ENCODE measurements at regions not wholly inside any gene's neighbourhood (a gene's known extent, or its start where the extent isn't known, plus 50 kb on each side); places are given as distances from the start of the nearest gene placed in this dataset.
A peak's percentile ranks its signal among the peaks of the same experiment; 100 is the strongest.

GRCh38 chr4:95963456-95963855 lies 123.6 kb downstream of the PDHA2 start:
- no peak overlapping the region for H3K27ac Mint-ChIP-seq
- ChIA-PET CTCF (no interaction called here), POLR2A (no interaction called here)
- peaks cover 0 to 5% (median 0%) of the 10 kb centered on the region in 11 donors for H3K9me3 Mint-ChIP-seq
- Histone ChIP-seq H3K9me3 (ENCODE audit: control insufficient read depth in 2 of 3, low read length in 3 of 3) (no peaks in the 10 kb centered on the region), H3K36me3 (ENCODE audit: control insufficient read depth in 2 of 3, insufficient read depth in 3 of 3, low read length in 3 of 3) (no peaks in the 10 kb centered on the region), H3K27ac (ENCODE audit: low read depth, low read length) (no peak overlapping the region), H3K4me1 (ENCODE audit: control insufficient read depth in 2 of 2, insufficient read depth in 2 of 2, low read length in 2 of 2) (no peaks in the 10 kb centered on the region), H3K27me3 (ENCODE audit: control insufficient read depth in 2 of 2, insufficient read depth in 2 of 2, low read length in 2 of 2) (no peaks in the 10 kb centered on the region), H3K4me3 (ENCODE audit: low read length) (no peak overlapping the region)
- H3K4me1 Mint-ChIP-seq = no peaks in the 10 kb centered on the region
- ATAC-seq = no peak
- H3K36me3 Mint-ChIP-seq = no peaks in the 10 kb centered on the region
- no peaks in the 10 kb centered on the region for H3K27me3 Mint-ChIP-seq
- no peak for DNase-seq
- no peak overlapping the region for H3K4me3 Mint-ChIP-seq
- intact Hi-C loops (cut with micrococcal nuclease) = no loop called here

GRCh38 chr4:95979961-95980876 lies 140.3 kb downstream of the PDHA2 start:
- Mint-ChIP-seq H3K4me1 (peaks cover 0 to 11% (median 0%) of the 10 kb centered on the region in 7 donors), H3K27me3 (no peaks in the 10 kb centered on the region), H3K4me3 (no peak overlapping the region), H3K27ac (no peak overlapping the region), H3K36me3 (no peaks in the 10 kb centered on the region), H3K9me3 (peaks cover 0 to 16% (median 0%) of the 10 kb centered on the region in 11 donors)
- peaks cover 0 to 7% of the 10 kb centered on the region in 2 donors for H3K4me1 ChIP-seq (ENCODE audit: control insufficient read depth in 2 of 2, insufficient read depth in 2 of 2, low read length in 2 of 2)
- no peaks in the 10 kb centered on the region for H3K9me3 ChIP-seq (ENCODE audit: control insufficient read depth in 2 of 3, low read length in 3 of 3)
- no peak overlapping the region for H3K4me3 ChIP-seq (ENCODE audit: low read length)
- H3K36me3 ChIP-seq (ENCODE audit: control insufficient read depth in 2 of 3, insufficient read depth in 3 of 3, low read length in 3 of 3) = no peaks in the 10 kb centered on the region
- POLR2A ChIA-PET = no interaction called here
- ATAC-seq (peak; percentile 10), DNase-seq (no peak)
- no peaks in the 10 kb centered on the region for H3K27me3 ChIP-seq (ENCODE audit: control insufficient read depth in 2 of 2, insufficient read depth in 2 of 2, low read length in 2 of 2)
- no peak overlapping the region for H3K27ac ChIP-seq (ENCODE audit: low read depth, low read length)
- CTCF ChIA-PET = no interaction called here
- intact Hi-C loops (cut with micrococcal nuclease) = no loop called here

DNA sequence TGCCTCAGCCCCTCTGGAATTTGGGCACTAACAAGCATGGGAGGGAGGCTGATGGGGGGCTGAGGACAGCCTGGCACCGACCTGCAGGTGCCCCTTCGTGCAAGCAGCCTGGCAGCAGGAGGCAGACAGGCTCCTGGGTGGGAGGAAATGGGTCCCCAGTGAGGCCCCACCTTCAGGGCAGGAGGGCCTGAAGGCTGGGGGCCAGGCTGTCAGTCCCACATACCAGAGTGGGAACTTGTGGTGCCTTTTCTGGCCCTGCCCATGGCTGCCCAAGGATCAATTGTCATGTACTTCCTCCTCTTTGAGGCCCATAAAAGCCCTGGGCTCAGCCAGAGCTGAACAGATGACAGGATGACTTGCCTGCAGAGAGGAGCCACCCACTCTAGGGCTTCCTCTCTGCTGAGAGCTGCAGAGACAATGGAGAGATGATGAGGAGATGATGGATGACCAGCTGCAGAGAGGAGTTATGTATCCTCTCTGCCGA lies 141.0 kb downstream of the PDHA2 start:
- no peaks in the 10 kb centered on the region for H3K27me3 Mint-ChIP-seq
- CTCF ChIA-PET = no interaction called here

GRCh38 chr4:95981591-95981990 lies 141.7 kb downstream of the PDHA2 start:
- no peaks in the 10 kb centered on the region for H3K27me3 ChIP-seq (ENCODE audit: control insufficient read depth in 2 of 2, insufficient read depth in 2 of 2, low read length in 2 of 2)
- intact Hi-C loops (cut with micrococcal nuclease) = no loop called here
- Mint-ChIP-seq H3K4me3 (no peak overlapping the region), H3K4me1 (peaks cover 0 to 11% (median 0%) of the 10 kb centered on the region in 7 donors), H3K9me3 (peaks cover 0 to 19% (median 0%) of the 10 kb centered on the region in 11 donors), H3K27ac (no peak overlapping the region), H3K27me3 (no peaks in the 10 kb centered on the region), H3K36me3 (no peaks in the 10 kb centered on the region)
- H3K27ac ChIP-seq (ENCODE audit: low read depth, low read length) = no peak overlapping the region
- CTCF ChIA-PET = no interaction called here
- H3K36me3 ChIP-seq (ENCODE audit: control insufficient read depth in 2 of 3, insufficient read depth in 3 of 3, low read length in 3 of 3) = no peaks in the 10 kb centered on the region
- peaks cover 0 to 7% of the 10 kb centered on the region in 2 donors for H3K4me1 ChIP-seq (ENCODE audit: control insufficient read depth in 2 of 2, insufficient read depth in 2 of 2, low read length in 2 of 2)
- no peaks in the 10 kb centered on the region for H3K9me3 ChIP-seq (ENCODE audit: control insufficient read depth in 2 of 3, low read length in 3 of 3)
- ATAC-seq = no peak
- POLR2A ChIA-PET = no interaction called here
- DNase-seq = no peak
- H3K4me3 ChIP-seq (ENCODE audit: low read length) = no peak overlapping the region

More for the DNA sequence above, 141.0 kb downstream of the PDHA2 start:
- Histone ChIP-seq H3K27ac (ENCODE audit: low read depth, low read length) (no peak overlapping the region), H3K9me3 (ENCODE audit: control insufficient read depth in 2 of 3, low read length in 3 of 3) (no peaks in the 10 kb centered on the region), H3K4me1 (ENCODE audit: control insufficient read depth in 2 of 2, insufficient read depth in 2 of 2, low read length in 2 of 2) (peaks cover 0 to 7% of the 10 kb centered on the region in 2 donors), H3K27me3 (ENCODE audit: control insufficient read depth in 2 of 2, insufficient read depth in 2 of 2, low read length in 2 of 2) (no peaks in the 10 kb centered on the region), H3K4me3 (ENCODE audit: low read length) (no peak overlapping the region), H3K36me3 (ENCODE audit: control insufficient read depth in 2 of 3, insufficient read depth in 3 of 3, low read length in 3 of 3) (no peaks in the 10 kb centered on the region)
- H3K27ac Mint-ChIP-seq = no peak overlapping the region
- DNase-seq (no peak), ATAC-seq (no peak)
- H3K4me3 Mint-ChIP-seq = no peak overlapping the region
- H3K4me1 Mint-ChIP-seq = peaks cover 0 to 11% (median 0%) of the 10 kb centered on the region in 7 donors
- peaks cover 0 to 16% (median 0%) of the 10 kb centered on the region in 11 donors for H3K9me3 Mint-ChIP-seq
- intact Hi-C loops (cut with micrococcal nuclease) = no loop called here
- POLR2A ChIA-PET = no interaction called here
- no peaks in the 10 kb centered on the region for H3K36me3 Mint-ChIP-seq

GRCh38 chr4:95982516-95982915 lies 142.6 kb downstream of the PDHA2 start:
- Histone ChIP-seq H3K27ac (ENCODE audit: low read depth, low read length) (no peak overlapping the region), H3K36me3 (ENCODE audit: control insufficient read depth in 2 of 3, insufficient read depth in 3 of 3, low read length in 3 of 3) (no peaks in the 10 kb centered on the region), H3K4me1 (ENCODE audit: control insufficient read depth in 2 of 2, insufficient read depth in 2 of 2, low read length in 2 of 2) (peaks cover 0 to 7% of the 10 kb centered on the region in 2 donors), H3K9me3 (ENCODE audit: control insufficient read depth in 2 of 3, low read length in 3 of 3) (no peaks in the 10 kb centered on the region), H3K4me3 (ENCODE audit: low read length) (no peak overlapping the region), H3K27me3 (ENCODE audit: control insufficient read depth in 2 of 2, insufficient read depth in 2 of 2, low read length in 2 of 2) (no peaks in the 10 kb centered on the region)
- no peaks in the 10 kb centered on the region for H3K27me3 Mint-ChIP-seq
- intact Hi-C loops (cut with micrococcal nuclease) = no loop called here
- peaks cover 0 to 19% (median 0%) of the 10 kb centered on the region in 11 donors for H3K9me3 Mint-ChIP-seq
- CTCF ChIA-PET = interaction anchor here (0.6 kb wide), 1 partner anchor 1648 kb away, joined by 3 read pairs; no protein-coding TSS in a partner anchor
- no peak for ATAC-seq
- peaks cover 0 to 11% (median 0%) of the 10 kb centered on the region in 7 donors for H3K4me1 Mint-ChIP-seq
- no peak overlapping the region for H3K27ac Mint-ChIP-seq
- POLR2A ChIA-PET = no interaction called here
- no peaks in the 10 kb centered on the region for H3K36me3 Mint-ChIP-seq
- no peak for DNase-seq
- H3K4me3 Mint-ChIP-seq = no peak overlapping the region

DNA sequence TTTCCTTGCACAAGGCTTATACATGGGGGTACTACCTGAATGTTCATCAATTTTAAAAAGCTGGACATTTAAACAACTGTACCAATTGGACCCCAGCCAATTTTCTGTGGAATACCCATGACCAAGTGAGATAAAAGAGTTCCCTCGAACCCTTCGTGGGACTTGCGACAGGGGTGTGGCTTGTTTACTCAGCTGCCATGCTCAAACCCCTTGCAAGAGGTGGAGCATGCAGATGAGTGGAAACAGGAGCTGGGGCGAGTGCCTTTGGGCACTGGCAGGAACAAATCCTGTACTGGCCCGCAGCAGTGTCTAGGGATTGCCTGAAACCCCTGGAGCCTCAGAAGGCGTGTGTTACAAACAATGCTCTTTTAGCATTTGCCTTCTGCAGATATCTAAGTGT lies 144.2 kb downstream of the PDHA2 start:
- Histone ChIP-seq H3K27ac (ENCODE audit: low read depth, low read length) (no peak overlapping the region), H3K9me3 (ENCODE audit: control insufficient read depth in 2 of 3, low read length in 3 of 3) (no peaks in the 10 kb centered on the region), H3K4me1 (ENCODE audit: control insufficient read depth in 2 of 2, insufficient read depth in 2 of 2, low read length in 2 of 2) (peaks cover 0 to 7% of the 10 kb centered on the region in 2 donors), H3K4me3 (ENCODE audit: low read length) (no peak overlapping the region), H3K27me3 (ENCODE audit: control insufficient read depth in 2 of 2, insufficient read depth in 2 of 2, low read length in 2 of 2) (no peaks in the 10 kb centered on the region), H3K36me3 (ENCODE audit: control insufficient read depth in 2 of 3, insufficient read depth in 3 of 3, low read length in 3 of 3) (no peaks in the 10 kb centered on the region)
- ATAC-seq (no peak), DNase-seq (no peak)
- Mint-ChIP-seq H3K9me3 (peaks cover 0 to 19% (median 0%) of the 10 kb centered on the region in 11 donors), H3K27me3 (no peaks in the 10 kb centered on the region), H3K4me3 (no peak overlapping the region), H3K4me1 (peaks cover 0 to 11% (median 0%) of the 10 kb centered on the region in 7 donors), H3K27ac (no peak overlapping the region), H3K36me3 (no peaks in the 10 kb centered on the region)
- intact Hi-C loops (cut with micrococcal nuclease) = no loop called here
- ChIA-PET CTCF (no interaction called here), POLR2A (no interaction called here)

- Mint-ChIP-seq H3K36me3 (no peaks in the 10 kb centered on the region), H3K4me3 (no peak overlapping the region), H3K27me3 (no peaks in the 10 kb centered on the region), H3K27ac (no peak overlapping the region), H3K4me1 (peaks cover 0 to 11% (median 0%) of the 10 kb centered on the region in 7 donors), H3K9me3 (peaks cover 0 to 12% (median 0%) of the 10 kb centered on the region in 11 donors)
- Histone ChIP-seq H3K27me3 (ENCODE audit: control insufficient read depth in 2 of 2, insufficient read depth in 2 of 2, low read length in 2 of 2) (no peaks in the 10 kb centered on the region), H3K27ac (ENCODE audit: low read depth, low read length) (no peak overlapping the region), H3K9me3 (ENCODE audit: control insufficient read depth in 2 of 3, low read length in 3 of 3) (no peaks in the 10 kb centered on the region), H3K4me3 (ENCODE audit: low read length) (no peak overlapping the region), H3K36me3 (ENCODE audit: control insufficient read depth in 2 of 3, insufficient read depth in 3 of 3, low read length in 3 of 3) (no peaks in the 10 kb centered on the region), H3K4me1 (ENCODE audit: control insufficient read depth in 2 of 2, insufficient read depth in 2 of 2, low read length in 2 of 2) (peaks cover 0 to 7% of the 10 kb centered on the region in 2 donors)
- intact Hi-C loops (cut with micrococcal nuclease) = no loop called here
- ChIA-PET CTCF (no interaction called here), POLR2A (no interaction called here)
- DNase-seq (peak in 1 of 9 donors; percentile 9), ATAC-seq (no peak)
These were observed 145.2 kb downstream of the PDHA2 start for GRCh38 chr4:95985051-95985450.

Data from naive thymus-derived CD4-positive, alpha-beta T cell (primary cell).